ENCODE measurements at regions not wholly inside any gene's neighbourhood (a gene's known extent, or its start where the extent isn't known, plus 50 kb on each side); places are given as distances from the start of the nearest gene placed in this dataset.
"Not testable (repeated sequence)": the region's sequence is repeated elsewhere in the genome, so short reads cannot be mapped to it uniquely, and the experiment has no call there.

DNA sequence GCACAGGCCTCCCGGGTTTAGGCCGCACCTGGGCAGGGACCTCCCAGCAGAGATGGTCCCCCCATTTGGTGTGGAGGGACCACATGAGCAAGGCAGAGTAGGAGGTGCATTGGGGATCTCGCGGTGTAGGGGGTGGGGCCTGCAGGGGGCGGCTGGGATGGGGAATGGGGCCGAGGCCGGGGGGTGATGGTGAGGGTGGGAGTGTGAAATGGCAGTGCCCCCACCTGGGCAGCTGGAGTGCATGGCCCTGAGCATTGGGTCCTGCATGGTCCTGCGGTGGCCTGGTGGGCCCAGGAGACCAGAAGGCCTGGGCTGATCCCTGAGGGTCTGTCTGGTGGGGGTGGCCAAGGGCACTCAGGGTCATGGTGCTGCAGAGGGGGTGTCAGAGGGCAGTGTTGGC, 111.8 kb downstream of the KIF26A start:
- DNase-seq, result no peak

DNA sequence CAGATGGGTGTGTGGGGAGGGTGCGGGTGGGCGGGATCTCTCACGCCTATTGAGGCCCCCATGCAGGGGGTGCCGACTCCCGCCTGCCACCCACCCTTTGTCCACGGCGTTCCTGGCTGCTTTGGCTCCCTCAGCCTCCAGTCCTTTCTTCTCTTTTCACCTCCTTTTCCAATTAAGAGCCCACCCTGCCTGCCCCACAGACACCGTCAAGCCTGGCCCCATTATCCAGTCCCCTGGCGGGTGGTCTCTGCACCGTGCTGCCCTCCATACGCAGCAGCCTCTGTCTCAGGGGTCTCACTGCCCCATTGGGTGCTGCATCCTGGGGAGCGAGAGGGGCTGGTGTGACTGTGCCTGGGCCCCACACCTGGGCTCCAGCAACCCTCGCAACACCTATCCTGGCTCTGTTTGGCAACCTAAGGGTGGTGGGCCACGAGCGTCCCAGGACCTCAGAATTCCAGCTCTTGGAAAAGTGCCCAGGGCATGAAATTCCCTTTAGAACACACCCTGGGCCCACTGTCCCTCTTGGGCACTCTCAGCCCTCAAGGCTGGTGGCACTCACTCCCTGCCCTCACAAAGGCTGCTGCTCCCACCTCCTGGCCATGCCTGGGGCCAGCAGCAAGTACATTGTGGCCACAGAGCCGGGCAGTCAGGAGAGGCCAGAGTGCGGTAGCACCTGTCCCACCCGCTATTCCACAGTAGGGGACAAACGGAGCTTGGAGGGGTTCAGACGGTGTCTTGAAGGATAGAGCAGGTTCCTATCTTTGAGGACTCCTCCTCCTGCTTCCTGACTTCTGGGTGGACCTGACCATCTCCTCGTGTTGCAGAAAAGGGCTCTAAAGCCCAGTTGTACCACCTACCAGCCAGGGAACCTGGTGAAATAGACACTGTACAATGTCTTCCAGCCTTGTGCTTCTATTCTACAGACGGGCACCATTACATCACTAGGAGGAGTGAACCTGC, 114.1 kb downstream of the KIF26A start:
- no peak for DNase-seq

DNA sequence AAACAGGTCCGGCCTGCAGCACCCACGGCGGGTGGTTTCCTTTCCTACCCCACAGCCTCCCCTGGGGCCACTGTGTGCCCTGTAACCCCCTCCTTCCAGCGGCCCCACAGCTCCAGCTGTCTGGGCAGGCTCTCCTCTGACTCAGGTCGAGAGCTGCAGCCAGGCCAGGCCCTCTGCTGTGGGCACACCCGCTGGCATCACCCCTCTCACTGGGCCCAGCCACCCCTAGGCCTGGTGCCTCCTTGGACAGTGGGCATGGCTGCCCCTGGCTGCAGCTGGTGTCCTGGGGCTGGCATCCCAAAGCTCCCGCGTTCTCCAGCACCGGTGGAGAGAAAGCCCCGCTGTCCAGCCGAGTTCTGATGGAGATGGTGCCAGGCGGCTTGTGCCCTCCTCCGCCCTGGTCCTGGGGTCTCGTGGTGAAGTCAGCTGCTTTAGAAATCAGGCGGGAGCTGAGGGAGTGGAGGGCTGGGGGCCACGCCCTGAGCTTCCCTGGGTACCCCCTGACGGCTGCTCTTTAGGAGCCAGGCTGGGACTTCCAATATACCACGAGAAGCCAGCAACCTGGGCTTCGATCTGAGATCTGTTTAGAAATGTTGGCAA, 114.9 kb downstream of the KIF26A start:
- DNase-seq, result no peak

DNA sequence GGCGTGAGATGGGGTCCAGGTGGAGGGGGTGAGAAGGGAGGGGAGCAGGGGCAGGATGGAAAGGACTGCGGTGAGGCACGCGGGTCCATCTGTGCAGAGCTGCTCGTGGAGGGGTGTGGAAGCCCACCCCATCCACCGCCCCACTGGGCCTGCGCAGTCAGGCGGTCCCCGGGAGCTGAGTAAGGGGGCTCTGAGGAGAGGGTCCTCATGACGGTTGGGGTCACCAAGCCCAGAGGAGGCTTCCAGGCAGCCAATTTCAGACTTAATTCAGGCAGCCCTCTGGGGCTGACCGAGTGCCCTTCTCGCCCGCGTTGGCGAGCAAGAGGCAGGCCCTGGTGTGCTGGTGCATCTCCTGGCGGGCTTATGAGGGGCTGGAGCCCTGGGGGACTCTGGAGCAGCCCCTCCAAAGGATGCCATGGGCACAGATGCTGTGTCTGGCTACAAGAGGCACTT, 115.5 kb downstream of the KIF26A start:
- no peak for DNase-seq

DNA sequence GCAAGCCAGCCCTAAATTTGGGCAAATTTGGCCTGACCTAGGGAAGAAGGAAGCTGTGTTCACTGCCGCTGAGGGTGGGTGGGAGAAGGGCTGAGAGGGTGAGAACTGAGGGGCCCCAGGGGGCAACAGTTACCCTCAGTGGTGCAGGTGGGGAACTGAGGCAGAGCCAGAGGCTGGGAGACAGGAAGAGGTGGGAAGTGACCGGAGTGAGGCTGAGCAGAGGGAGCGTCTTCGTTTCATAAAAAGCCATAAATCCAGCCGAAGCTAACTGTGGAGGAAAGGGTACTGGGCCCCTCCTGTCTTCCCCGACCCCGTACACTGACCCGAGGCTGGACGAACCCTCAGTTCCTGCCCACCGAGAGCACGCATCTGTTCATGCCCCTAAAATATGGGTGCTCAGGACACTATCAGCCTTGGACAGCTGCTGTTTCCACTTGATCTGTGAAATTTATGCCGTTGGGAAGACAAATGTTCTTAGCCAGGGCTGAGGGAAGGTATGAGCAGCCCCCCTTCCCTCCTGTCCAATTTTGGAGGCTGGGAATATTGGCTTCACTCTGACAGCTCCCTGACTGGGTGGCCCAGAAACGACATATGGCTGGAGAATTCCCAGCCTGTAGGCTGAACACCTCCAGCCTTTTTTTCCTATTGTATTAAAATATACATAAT, 116.5 kb downstream of the KIF26A start:
- no peak for DNase-seq

DNA sequence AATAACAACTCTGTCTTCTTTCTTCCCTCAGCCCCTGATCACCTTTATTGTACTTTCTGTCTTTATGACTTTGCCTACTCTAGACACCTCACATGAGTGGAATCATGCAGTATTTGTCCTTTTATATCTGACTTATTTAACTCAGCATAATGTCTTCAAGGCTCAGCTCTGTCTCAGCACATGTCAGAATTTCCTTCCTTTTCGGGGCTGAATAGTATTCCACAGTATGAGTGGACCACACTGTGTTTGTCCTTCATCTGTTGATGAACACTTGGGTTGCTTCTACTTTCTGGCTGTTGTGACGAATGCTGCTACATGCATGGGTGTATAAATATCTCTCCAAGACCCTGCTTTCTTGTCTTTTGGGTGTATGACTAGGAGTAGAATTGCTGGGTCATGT, 117.6 kb downstream of the KIF26A start:
- no peak for DNase-seq

DNA sequence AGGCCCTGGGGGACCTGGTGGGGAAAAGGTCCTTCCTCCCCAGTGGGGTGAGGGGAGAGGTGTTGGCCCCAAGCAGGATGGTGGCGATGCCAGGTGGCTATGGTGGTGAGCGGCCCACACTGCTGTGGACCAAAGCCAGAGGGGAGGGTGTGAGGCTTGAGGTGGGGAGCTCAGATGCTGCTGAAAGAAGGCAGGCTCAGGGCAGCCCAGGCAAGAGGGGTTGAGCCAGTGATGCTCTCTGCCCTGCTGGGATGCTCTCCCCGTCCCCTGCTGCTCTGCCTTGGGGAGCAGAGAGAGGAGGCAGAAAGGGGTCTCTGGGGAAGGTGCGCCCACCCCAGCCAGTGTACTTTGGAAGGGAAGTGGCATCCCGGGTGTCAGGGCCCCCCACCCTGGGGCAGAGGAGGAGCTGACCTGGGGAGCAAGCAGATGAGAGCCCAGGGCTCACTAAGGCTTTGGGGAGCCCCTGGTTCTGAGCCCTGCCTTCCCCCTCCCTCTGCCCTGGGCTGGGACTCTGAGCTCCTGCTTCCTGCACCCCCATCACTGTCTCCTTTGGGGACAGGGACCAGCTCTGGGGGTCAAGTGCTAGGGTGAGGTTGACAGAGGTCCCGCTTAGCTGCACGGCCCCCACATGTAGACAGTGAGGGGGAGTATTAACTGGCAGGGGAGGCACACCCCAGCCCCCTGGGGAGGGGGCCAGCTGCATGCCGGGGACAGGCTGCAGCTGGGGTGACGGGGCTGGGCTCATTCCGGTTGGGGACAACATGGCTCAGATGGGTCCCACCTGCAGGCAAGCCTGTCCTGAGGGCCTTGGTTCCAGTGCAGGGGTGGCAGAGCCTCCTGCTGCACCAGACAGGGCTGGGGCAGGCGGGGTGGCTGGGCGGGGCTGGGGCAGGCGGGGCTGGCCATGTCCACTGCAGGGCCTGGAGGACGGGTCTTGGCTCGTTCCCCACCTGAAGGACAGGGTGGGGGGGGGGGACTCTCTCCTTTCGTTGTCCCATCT, 124.4 kb downstream of the KIF26A start:
- DNase-seq, result no peak

DNA sequence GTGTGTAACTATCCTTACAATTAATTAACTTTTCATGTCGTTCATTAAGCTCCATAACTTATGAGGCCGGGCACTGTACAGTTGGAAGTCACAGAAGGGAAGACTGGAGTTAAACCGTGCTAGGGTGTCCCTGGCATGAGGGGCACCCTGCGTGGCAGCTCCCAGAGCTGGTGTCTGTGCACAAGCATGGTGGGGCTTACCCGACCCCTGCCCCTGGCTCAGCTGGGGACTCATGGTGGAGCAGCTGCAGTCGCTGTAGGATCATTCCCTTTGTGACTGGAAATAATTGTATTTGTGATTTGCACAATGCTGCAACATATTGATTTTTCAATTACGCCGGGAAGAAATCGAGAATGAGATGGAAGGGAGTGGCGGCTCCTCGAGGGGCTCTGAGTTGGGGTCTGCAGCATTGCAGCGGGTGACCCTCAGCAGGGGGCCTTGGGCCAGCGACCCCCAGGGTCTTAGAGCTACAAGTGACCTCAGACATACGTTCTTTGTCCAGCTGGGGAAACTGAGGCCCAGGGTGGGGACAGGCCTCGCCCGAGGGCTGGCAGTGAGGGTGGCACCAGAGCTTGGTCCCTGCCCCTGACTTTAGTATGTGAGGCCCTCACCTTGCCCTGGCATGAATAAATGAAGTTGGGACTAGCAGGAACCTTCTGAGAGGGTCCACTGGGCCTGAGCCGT, 125.4 kb downstream of the KIF26A start:
- DNase-seq, result no peak

DNA sequence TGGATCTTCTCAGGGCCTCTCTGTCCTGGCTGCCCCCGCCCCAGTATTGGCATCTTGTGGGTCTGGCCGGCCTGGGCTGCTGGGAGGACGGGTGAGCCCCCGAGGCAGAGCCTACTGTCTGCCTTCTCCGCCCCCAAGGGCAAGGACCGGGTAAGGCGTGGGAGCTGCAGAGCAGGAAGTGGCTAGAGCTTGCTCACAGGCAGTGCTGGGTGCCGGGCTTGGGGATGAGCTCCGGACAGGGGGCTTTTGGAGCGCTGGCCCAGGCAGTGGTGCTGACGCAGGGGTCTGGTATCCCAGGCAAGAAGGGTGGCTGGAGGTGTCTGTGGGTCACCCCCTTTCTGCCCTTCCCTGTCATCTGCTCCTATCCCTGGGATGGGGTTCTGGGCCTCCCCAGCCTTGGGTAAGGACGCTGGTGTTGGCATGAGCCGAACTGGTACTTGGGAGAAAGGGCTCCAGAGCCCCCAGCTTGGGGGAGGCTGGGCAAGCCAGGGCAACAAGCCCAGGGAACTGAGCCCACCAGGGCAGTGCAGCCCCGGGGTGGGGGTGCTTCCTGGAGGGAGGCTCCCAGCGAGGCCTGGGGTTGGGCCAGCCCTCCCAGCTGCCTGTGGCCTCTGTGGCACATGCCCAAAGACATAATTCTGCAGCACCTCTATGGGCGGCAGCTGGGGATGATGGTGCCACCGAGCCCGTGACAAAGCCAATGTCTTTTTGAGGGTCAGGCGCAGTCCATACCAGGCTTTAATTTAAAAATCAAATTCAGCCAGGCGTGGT, 126.3 kb downstream of the KIF26A start:
- DNase-seq, result no peak

DNA sequence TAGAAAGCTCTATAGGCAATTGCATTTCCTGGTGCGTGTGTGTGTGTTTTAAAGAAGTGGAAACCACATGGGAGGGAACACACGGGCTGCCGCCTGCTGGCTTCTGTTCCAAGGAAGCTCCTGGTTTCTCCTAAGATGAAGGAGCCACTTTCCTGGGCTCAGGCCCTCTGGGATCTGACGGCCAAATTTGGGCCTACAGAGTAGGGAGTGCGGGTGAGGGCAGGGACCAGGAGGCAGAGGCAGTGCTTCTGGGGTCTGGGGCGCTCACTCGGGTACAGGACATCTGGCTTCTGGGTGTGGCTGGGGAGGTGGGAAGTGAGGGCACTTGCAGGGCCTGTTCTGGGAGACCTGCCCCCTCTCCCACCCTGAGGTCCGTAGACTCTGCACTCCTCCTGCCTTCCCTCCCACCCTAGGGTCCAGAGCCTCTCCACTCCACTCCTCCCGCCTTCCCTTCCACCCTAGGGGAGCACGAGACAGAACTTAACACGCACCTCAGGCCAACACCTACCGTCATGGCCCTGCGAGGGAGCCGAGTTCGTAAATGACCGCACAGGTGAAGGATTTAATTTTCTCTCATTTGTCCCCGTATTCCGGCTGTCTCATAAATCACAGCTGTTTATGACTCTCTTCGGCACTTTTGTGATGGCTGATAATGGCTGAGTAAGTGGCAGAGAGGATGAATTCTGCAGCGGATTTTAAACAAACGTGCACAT, 127.7 kb downstream of the KIF26A start:
- DNase-seq, result no peak

DNA sequence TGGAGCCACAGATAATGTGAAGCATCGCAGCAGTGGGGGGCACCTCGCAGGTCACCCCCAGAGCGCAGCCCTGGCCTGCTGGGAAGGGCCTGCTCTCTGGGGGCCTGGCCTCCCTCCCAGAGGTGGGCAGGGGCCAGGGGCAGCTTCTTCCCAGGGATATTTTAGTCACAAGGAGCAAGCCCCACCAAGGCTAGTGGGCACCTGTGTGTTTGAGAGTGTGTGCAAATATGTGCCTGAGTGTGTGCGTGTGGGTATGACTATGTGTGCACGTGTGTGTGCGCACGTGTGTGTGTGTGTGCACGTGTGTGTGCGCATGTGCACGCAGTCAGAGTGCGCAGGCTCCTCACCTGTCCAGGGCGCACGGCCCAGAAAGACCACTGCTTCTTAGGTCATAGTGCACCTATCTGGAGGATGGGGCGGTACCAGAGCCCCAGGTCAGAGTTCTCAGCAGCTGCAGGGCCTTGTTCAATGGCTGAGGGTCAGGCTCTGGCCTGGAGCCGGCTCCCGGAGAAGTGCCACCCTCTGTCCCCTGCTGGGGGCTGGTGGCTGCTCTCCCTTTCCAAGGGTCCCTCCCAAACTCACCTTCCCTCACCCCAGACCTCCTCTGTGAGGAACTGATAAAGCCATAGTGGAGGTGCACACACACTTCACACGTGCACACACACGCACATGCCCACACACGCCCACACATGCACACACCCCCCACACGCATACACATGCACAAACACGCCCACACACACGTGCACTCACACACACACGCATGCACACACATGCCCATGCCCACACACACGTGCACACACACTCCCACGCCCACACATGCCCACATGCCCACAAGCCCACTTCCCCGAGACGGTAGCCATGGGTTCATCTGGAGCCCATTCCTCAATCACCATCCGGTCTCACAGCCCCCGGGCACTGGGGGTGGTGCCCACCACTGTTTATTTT, 128.5 kb downstream of the KIF26A start:
- DNase-seq, result no peak

DNA sequence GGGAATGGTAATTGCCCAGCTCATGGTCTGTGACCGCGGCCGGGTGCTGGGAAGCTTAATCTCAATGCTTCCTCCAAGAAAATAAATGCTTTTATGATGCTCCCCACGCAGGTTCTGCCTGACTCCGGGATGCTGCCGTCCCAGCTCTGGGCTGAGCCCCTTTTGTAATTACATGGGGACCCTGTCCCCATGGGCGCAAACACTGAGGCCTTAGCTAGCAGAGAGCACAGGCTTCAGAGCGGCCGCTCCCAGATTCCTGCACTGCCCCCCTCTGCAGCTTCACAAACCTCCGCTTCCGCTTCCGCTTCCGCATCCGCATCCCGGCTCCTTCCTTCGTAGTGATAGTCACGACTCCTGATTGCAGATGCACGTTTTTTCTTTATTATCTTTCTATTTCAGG, 129.5 kb downstream of the KIF26A start:
- DNase-seq, result peak in 3 of 4 experiments; percentile 6 to 31 (median 9)

DNA sequence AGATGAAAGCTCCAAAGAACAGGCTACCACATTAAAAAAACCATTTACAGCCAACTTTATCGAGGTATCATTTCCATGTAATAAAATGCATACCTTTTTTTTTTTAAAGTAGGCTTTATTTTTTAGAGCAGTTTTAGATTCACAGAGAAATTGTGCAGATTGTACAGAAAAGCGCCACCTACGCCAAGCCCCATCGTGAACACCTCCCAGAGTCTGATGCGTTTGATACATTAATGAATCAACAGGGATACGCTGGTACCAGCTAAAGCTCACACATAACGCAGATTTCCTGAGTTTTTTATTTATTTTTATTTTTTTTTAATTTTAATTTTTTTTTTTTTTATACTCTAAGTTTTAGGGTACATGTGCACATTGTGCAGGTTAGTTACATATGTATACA, 129.9 kb downstream of the KIF26A start:
- no peak for DNase-seq

DNA sequence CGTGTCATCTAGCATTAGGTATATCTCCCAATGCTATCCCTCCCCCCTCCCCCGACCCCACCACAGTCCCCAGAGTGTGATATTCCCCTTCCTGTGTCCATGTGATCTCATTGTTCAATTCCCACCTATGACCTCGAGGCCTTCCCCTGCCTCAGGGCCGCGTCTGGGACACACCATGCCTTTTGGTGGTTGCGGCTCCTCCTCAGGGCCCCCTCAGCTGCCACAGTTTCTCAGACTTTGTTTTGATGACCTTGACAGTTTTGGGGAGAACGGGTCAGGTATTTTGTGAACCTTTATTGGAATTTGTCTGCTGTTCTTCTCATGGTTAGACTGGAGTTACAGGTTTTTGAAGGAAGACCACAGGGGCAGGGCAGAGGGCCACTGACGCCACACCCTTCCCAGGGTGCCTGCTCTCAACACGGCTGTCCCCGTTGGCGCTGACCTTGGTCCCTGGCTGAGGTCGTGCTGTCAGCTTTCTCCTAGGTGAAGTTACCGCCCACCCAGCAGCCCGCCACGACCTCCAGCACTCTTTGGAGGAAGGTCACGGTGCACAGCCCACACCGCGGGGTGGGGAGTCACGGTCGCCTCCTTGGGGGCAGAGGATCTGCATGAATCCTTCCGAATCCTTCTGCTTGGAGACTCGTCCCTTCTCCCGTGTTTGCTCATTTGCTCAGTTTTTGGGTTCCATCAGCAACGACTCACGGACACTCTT, 130.5 kb downstream of the KIF26A start:
- DNase-seq, result no peak

DNA sequence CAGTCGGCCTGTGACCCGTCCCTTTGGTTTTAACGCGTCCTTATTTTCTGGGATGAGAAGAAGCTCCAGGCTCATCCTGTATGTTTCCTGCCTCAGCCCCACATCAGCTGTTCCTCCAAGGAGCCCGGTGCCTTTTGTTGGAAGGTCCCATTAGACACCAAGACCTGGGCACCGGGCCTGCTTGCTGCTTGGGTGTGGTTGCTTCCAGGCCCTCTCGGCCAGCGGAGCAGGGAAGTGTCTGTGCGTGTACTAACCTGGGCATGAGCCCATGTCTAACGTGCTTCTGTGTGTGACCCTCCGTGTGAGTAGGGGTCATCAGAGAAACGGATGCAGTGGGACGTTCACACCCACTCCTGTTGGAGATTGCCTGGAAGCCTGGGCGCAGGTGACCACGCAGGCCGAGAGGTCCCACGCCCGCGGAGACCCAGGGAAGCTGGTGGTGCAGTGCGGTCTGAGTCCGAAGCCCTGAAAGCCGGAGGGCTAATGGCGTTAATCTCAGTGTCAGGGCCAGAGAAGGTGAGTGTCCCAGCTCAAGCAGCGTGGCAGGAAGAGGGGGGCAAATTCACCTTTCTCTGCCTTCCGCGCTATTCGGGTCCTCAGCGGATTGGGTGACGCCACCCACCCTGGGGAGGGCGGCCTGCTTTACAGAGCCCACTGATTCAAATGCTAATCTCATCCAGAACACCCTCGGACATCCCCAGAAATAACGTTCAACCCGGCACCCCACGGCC, 131.3 kb downstream of the KIF26A start:
- DNase-seq, result not testable (repeated sequence)

DNA sequence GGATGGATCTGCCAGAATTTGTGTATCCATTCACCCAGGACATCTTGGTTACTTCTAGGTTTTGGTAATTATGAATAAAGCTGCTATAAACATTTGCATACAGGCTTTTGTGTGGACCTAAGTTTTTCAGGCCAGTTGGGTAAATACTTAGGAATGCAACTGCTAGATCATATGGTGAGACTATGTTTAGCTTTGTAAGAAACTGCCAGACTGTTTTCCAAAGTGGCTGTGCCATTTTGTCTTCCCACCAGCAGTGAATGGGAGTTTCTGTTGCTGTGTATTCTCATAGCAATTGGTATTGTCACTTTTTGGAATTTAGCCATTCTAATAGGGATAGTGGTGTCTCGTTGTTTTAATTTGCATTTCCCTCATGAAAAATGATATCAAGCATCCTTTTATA, 133.0 kb downstream of the KIF26A start:
- DNase-seq, result no peak

DNA sequence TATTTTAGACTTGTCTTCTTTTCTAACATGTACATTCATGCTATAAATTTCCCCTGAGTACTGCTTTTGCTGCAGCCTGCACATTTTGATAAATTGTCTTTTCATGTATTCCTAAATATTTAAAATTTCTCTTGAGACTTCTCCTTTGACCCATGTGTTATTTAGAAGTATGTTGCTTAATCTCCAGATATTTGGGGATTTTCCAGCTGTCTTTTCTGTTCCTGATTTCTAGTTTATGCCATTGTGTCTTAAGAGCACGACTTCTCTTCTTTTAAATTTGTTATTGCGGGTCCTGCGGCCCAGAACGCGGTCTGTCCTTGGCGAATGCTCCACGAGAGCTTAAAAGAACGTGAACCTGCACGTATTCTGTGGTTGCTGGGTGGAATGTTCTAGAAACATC, 136.4 kb downstream of the KIF26A start:
- DNase-seq, result peak in 2 of 4 experiments; percentile 4
